ENCODE measurements at regions not wholly inside any gene's neighbourhood (a gene's known extent, or its start where the extent isn't known, plus 50 kb on each side); places are given as distances from the start of the nearest gene placed in this dataset.
A peak's percentile ranks its signal among the peaks of the same experiment; 100 is the strongest.

DNA sequence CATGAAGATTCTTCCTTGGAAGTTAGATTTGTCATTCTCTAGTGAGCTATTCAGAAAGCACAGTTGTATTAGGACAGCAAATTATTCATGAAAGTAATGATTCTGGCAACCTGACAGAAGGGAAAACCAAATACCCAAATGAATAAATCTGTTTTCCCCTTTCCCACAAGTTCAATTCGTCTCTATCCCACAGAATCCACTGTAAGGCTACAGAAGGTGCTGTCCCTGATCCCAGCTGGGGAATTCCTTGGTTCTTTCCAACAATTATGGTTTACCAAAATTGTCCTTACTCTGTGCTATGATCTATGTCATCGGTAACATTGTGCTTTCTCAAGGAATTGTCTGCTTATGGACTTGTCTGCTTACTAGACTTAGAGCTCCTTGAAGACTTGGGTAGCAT lies 104.2 kb downstream of the FASLG start:
- no peak overlapping the region for H3K27ac ChIP-seq (ENCODE audit: low read depth)

GRCh38 chr1:172764378-172764777 lies 105.5 kb downstream of the FASLG start:
- no peak for DNase-seq (ENCODE audit: extremely low spot score)
- no peaks in the 10 kb centered on the region for H3K36me3 ChIP-seq (ENCODE audit: insufficient read depth)
- no peak overlapping the region for H3K4me3 ChIP-seq (ENCODE audit: low read depth, low read length)
- 45% methylated on average over 3 of the region's 3 CpGs for WGBS
- H3K4me1 ChIP-seq (ENCODE audit: insufficient read depth): no peaks in the 10 kb centered on the region
- H3K27ac ChIP-seq (ENCODE audit: low read depth): no peak overlapping the region

More for the DNA sequence above, 104.2 kb downstream of the FASLG start:
- Histone ChIP-seq H3K4me3 (ENCODE audit: low read depth, low read length) (no peak overlapping the region), H3K36me3 (ENCODE audit: insufficient read depth) (no peaks in the 10 kb centered on the region), H3K4me1 (ENCODE audit: insufficient read depth) (no peaks in the 10 kb centered on the region)
- WGBS: 82% methylated on average over 2 of the region's 2 CpGs
- no peak for DNase-seq (ENCODE audit: extremely low spot score)

GRCh38 chr1:172766462-172766861 lies 107.6 kb downstream of the FASLG start:
- WGBS: 87% methylated on average over 4 of the region's 4 CpGs
- H3K27ac ChIP-seq (ENCODE audit: low read depth): no peak overlapping the region
- H3K4me3 ChIP-seq (ENCODE audit: low read depth, low read length): no peak overlapping the region
- DNase-seq (ENCODE audit: extremely low spot score): no peak
- H3K36me3 ChIP-seq (ENCODE audit: insufficient read depth): no peaks in the 10 kb centered on the region
- no peaks in the 10 kb centered on the region for H3K4me1 ChIP-seq (ENCODE audit: insufficient read depth)

GRCh38 chr1:172770071-172770470 lies 111.2 kb downstream of the FASLG start:
- DNase-seq (ENCODE audit: extremely low spot score): no peak
- no peak overlapping the region for H3K4me3 ChIP-seq (ENCODE audit: low read depth, low read length)
- no peak overlapping the region for H3K27ac ChIP-seq (ENCODE audit: low read depth)
- 83% methylated on average over 1 of the region's 1 CpG for WGBS
- no peaks in the 10 kb centered on the region for H3K36me3 ChIP-seq (ENCODE audit: insufficient read depth)
- no peaks in the 10 kb centered on the region for H3K4me1 ChIP-seq (ENCODE audit: insufficient read depth)

- H3K27ac ChIP-seq (ENCODE audit: low read depth): no peak overlapping the region
- WGBS: 96% methylated on average over 3 of the region's 3 CpGs
Measured at GRCh38 chr1:172774561-172774960, 115.7 kb downstream of the FASLG start.

GRCh38 chr1:172775606-172776005 lies 116.7 kb downstream of the FASLG start:
- DNase-seq (ENCODE audit: extremely low spot score): no peak
- WGBS: 39% methylated on average over 3 of the region's 3 CpGs
- H3K27ac ChIP-seq (ENCODE audit: low read depth): no peak overlapping the region
- H3K36me3 ChIP-seq (ENCODE audit: insufficient read depth): no peaks in the 10 kb centered on the region
- H3K4me1 ChIP-seq (ENCODE audit: insufficient read depth): no peaks in the 10 kb centered on the region
- no peak overlapping the region for H3K4me3 ChIP-seq (ENCODE audit: low read depth, low read length)

More at GRCh38 chr1:172774561-172774960, 115.7 kb downstream of the FASLG start:
- H3K4me3 ChIP-seq (ENCODE audit: low read depth, low read length): no peak overlapping the region
- no peaks in the 10 kb centered on the region for H3K36me3 ChIP-seq (ENCODE audit: insufficient read depth)
- DNase-seq (ENCODE audit: extremely low spot score): no peak
- H3K4me1 ChIP-seq (ENCODE audit: insufficient read depth): no peaks in the 10 kb centered on the region

DNA sequence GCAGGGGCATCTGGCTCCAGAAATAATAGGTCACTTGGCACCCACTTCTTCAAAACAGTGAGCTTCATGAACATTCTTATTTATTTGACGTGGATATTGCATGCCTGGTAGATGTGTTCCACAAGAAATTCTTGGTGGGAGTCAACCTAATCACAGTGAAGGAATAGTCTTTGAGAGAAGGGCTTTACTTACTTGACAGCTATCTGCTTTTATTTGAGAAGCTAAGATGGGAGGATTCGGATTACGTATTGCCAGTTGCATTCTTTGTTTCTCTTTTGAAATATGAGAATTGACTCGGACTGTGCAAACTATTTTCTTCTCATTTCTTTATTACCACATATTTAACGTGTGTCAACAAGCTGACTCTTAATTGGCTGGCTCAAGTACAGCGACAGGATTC lies 117.2 kb downstream of the FASLG start:
- H3K27ac ChIP-seq (ENCODE audit: low read depth): no peak overlapping the region
- H3K36me3 ChIP-seq (ENCODE audit: insufficient read depth): no peaks in the 10 kb centered on the region
- no peaks in the 10 kb centered on the region for H3K4me1 ChIP-seq (ENCODE audit: insufficient read depth)
- H3K4me3 ChIP-seq (ENCODE audit: low read depth, low read length): no peak overlapping the region
- DNase-seq (ENCODE audit: extremely low spot score): no peak
- WGBS: 71% methylated on average over 6 of the region's 6 CpGs

DNA sequence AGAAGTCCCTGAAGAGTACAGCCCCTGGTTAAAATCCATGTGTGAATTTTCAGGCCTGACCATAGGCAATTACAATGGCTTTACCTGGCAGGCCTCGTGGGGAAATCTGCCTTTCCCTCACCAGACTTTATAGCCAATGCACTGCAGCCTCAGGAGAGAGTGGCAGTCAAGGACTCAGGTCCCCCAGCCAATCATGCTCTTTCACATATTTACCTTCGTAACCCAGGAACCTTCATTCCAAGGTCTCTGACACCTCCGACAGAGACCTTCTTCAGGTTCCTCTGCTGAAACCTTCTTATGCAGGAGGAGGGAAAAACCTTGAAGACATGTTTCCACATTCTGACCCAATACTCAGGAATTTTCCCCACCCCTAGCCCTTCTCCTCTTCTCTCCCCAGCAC lies 118.9 kb downstream of the FASLG start:
- Histone ChIP-seq H3K27ac (ENCODE audit: low read depth) (no peak overlapping the region), H3K36me3 (ENCODE audit: insufficient read depth) (no peaks in the 10 kb centered on the region), H3K4me3 (ENCODE audit: low read depth, low read length) (no peak overlapping the region), H3K4me1 (ENCODE audit: insufficient read depth) (no peaks in the 10 kb centered on the region)
- 71% methylated on average over 3 of the region's 3 CpGs for WGBS
- no peak for DNase-seq (ENCODE audit: extremely low spot score)

- Histone ChIP-seq H3K4me3 (ENCODE audit: low read depth, low read length) (no peak overlapping the region), H3K36me3 (ENCODE audit: insufficient read depth) (no peaks in the 10 kb centered on the region), H3K27ac (ENCODE audit: low read depth) (peak overlapping the region; percentile 29), H3K4me1 (ENCODE audit: insufficient read depth) (no peaks in the 10 kb centered on the region)
- DNase-seq (ENCODE audit: extremely low spot score): no peak
- 48% methylated on average over 7 of the region's 7 CpGs for WGBS
Measured at GRCh38 chr1:172778456-172779455, 119.9 kb downstream of the FASLG start.

- WGBS: 31% methylated on average over 3 of the region's 3 CpGs
- no peaks in the 10 kb centered on the region for H3K36me3 ChIP-seq (ENCODE audit: insufficient read depth)
- no peaks in the 10 kb centered on the region for H3K4me1 ChIP-seq (ENCODE audit: insufficient read depth)
- no peak overlapping the region for H3K27ac ChIP-seq (ENCODE audit: low read depth)
- no peak for DNase-seq (ENCODE audit: extremely low spot score)
- H3K4me3 ChIP-seq (ENCODE audit: low read depth, low read length): no peak overlapping the region
Measured at GRCh38 chr1:172779491-172779890, 120.6 kb downstream of the FASLG start.

DNA sequence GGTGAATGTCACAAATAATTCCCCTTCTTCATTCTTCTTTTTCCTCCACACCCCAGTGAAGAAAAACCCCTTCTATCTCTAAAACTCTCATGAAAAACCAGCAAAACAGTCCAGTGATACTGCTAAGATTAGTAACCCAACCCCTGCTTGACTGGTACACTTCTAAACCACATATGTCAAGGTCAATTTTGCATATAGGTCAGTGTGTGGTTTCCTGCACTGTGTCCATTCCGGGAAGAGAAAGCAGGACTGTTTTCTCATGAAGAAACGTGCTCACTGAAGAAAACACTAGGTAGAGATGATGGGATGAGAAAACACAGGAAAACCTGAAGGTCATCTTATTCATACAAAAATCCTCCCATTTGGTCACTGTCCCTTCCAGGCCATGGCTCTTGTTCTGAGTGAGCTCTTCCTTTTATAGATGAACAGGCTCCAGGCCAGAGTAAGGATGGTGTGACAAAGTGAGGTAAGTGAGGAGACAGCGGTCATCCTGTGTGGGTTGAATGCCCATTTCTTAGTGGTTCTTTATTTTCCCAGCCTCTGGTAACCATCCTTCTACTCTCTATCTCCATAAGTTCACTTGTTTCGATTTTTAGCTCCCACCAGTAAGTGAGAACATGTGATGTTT lies 122.7 kb downstream of the FASLG start:
- Histone ChIP-seq H3K4me1 (ENCODE audit: insufficient read depth) (no peaks in the 10 kb centered on the region), H3K4me3 (ENCODE audit: low read depth, low read length) (no peak overlapping the region), H3K27ac (ENCODE audit: low read depth) (no peak overlapping the region), H3K36me3 (ENCODE audit: insufficient read depth) (no peaks in the 10 kb centered on the region)
- DNase-seq (ENCODE audit: extremely low spot score): no peak
- WGBS: 81% methylated on average over 4 of the region's 4 CpGs

DNA sequence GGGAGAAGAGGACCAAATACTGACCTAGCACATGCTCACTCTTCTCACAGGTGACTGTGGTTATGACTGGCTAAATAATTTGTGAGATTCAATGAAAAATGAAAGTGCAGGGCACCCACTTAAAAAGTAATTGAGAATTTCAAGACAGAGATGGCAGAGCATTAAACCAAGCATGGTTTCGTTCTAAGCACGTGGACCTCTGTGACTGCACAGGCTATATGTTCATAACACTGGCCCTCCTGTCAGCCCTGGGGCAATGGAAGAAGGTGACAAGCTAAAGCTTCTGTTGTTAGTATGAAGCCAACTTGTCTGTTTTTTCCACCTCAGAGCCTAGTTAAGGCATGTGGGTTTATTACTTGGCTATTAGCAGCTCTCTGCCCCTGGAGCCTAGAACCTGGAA lies 130.9 kb downstream of the FASLG start:
- DNase-seq (ENCODE audit: extremely low spot score): no peak
- H3K4me3 ChIP-seq (ENCODE audit: low read depth, low read length): no peak overlapping the region
- H3K36me3 ChIP-seq (ENCODE audit: insufficient read depth): no peaks in the 10 kb centered on the region
- no peak overlapping the region for H3K27ac ChIP-seq (ENCODE audit: low read depth)
- WGBS: 85% methylated on average over 2 of the region's 2 CpGs
- H3K4me1 ChIP-seq (ENCODE audit: insufficient read depth): no peaks in the 10 kb centered on the region

DNA sequence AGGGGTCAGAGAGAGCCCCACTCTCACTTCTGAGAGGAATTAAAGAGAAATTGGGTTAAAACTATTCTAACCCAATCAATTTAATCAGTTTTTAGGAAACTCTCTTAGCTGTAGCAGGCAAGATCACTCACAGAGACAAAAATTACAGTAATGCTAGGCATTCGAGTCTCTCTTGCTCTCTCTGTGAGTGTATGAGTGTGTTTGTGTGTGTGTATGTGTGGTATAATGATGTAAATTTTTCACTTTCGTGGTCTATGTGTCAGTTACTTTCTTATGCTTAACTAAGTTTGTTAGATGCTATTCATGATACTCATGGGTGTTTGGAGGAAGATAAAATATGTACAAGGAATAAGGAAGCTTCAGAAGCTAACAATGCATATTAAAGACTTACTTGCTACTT lies 131.3 kb downstream of the FASLG start:
- H3K4me1 ChIP-seq (ENCODE audit: insufficient read depth): no peaks in the 10 kb centered on the region
- DNase-seq (ENCODE audit: extremely low spot score): no peak
- no peak overlapping the region for H3K4me3 ChIP-seq (ENCODE audit: low read depth, low read length)
- 62% methylated on average over 2 of the region's 2 CpGs for WGBS
- H3K36me3 ChIP-seq (ENCODE audit: insufficient read depth): no peaks in the 10 kb centered on the region
- H3K27ac ChIP-seq (ENCODE audit: low read depth): no peak overlapping the region

GRCh38 chr1:172793823-172794222 lies 134.9 kb downstream of the FASLG start:
- WGBS: 49% methylated on average over 3 of the region's 3 CpGs
- Histone ChIP-seq H3K4me3 (ENCODE audit: low read depth, low read length) (no peak overlapping the region), H3K27ac (ENCODE audit: low read depth) (no peak overlapping the region)

More at GRCh38 chr1:172793823-172794222, 134.9 kb downstream of the FASLG start:
- no peak for DNase-seq (ENCODE audit: extremely low spot score)
- no peaks in the 10 kb centered on the region for H3K4me1 ChIP-seq (ENCODE audit: insufficient read depth)
- H3K36me3 ChIP-seq (ENCODE audit: insufficient read depth): no peaks in the 10 kb centered on the region

Data from urinary bladder (tissue), 3 donors.